ENCODE measurements at regions not wholly inside any gene's neighbourhood (a gene's known extent, or its start where the extent isn't known, plus 50 kb on each side); places are given as distances from the start of the nearest gene placed in this dataset.

DNA sequence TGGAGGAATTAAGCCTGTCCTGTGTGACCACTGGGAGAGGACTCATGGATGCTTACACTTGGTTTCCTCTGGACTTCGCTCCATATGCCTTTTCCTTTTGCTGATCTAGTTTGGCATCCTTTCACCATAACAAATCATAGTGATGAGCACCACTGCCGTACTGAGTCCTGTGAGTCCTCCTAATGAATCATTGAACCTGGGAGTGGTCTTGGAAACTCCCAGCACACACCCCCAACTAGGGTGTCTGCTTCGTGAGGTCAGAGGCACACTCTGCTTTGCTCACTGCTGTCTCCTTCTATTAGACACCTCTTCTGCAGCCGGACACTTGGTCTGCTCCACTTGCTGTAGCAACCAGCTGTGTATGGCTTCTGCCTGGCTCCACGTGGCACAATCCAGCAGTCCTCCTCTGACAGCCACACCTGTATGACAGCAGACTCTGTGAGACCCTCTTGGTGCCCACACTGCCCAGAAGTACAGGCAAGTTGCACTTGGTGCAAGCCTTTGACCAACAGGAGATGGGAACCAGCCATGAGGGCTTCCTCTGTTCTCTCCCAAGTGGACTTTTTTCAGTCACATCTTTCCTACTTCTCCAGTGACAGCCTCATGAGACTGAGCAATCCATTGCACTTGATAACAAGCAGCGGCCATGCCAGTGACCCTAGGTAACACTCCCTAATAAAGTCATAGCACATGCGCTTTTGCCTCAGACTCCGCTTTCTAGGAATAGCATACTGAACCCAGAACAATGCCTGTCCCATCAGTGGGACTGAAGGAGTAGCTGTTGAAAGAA is 65.0 kb upstream of the HMGXB4 start (continued):
- TF ChIP-seq, protein P1, sequence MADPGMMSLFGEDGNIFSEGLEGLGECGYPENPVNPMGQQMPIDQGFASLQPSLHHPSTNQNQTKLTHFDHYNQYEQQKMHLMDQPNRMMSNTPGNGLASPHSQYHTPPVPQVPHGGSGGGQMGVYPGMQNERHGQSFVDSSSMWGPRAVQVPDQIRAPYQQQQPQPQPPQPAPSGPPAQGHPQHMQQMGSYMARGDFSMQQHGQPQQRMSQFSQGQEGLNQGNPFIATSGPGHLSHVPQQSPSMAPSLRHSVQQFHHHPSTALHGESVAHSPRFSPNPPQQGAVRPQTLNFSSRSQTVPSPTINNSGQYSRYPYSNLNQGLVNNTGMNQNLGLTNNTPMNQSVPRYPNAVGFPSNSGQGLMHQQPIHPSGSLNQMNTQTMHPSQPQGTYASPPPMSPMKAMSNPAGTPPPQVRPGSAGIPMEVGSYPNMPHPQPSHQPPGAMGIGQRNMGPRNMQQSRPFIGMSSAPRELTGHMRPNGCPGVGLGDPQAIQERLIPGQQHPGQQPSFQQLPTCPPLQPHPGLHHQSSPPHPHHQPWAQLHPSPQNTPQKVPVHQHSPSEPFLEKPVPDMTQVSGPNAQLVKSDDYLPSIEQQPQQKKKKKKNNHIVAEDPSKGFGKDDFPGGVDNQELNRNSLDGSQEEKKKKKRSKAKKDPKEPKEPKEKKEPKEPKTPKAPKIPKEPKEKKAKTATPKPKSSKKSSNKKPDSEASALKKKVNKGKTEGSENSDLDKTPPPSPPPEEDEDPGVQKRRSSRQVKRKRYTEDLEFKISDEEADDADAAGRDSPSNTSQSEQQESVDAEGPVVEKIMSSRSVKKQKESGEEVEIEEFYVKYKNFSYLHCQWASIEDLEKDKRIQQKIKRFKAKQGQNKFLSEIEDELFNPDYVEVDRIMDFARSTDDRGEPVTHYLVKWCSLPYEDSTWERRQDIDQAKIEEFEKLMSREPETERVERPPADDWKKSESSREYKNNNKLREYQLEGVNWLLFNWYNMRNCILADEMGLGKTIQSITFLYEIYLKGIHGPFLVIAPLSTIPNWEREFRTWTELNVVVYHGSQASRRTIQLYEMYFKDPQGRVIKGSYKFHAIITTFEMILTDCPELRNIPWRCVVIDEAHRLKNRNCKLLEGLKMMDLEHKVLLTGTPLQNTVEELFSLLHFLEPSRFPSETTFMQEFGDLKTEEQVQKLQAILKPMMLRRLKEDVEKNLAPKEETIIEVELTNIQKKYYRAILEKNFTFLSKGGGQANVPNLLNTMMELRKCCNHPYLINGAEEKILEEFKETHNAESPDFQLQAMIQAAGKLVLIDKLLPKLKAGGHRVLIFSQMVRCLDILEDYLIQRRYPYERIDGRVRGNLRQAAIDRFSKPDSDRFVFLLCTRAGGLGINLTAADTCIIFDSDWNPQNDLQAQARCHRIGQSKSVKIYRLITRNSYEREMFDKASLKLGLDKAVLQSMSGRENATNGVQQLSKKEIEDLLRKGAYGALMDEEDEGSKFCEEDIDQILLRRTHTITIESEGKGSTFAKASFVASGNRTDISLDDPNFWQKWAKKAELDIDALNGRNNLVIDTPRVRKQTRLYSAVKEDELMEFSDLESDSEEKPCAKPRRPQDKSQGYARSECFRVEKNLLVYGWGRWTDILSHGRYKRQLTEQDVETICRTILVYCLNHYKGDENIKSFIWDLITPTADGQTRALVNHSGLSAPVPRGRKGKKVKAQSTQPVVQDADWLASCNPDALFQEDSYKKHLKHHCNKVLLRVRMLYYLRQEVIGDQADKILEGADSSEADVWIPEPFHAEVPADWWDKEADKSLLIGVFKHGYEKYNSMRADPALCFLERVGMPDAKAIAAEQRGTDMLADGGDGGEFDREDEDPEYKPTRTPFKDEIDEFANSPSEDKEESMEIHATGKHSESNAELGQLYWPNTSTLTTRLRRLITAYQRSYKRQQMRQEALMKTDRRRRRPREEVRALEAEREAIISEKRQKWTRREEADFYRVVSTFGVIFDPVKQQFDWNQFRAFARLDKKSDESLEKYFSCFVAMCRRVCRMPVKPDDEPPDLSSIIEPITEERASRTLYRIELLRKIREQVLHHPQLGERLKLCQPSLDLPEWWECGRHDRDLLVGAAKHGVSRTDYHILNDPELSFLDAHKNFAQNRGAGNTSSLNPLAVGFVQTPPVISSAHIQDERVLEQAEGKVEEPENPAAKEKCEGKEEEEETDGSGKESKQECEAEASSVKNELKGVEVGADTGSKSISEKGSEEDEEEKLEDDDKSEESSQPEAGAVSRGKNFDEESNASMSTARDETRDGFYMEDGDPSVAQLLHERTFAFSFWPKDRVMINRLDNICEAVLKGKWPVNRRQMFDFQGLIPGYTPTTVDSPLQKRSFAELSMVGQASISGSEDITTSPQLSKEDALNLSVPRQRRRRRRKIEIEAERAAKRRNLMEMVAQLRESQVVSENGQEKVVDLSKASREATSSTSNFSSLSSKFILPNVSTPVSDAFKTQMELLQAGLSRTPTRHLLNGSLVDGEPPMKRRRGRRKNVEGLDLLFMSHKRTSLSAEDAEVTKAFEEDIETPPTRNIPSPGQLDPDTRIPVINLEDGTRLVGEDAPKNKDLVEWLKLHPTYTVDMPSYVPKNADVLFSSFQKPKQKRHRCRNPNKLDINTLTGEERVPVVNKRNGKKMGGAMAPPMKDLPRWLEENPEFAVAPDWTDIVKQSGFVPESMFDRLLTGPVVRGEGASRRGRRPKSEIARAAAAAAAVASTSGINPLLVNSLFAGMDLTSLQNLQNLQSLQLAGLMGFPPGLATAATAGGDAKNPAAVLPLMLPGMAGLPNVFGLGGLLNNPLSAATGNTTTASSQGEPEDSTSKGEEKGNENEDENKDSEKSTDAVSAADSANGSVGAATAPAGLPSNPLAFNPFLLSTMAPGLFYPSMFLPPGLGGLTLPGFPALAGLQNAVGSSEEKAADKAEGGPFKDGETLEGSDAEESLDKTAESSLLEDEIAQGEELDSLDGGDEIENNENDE (IDR thresholded peaks at IDR 0.05; ENCODE audit: insufficient replicate concordance, low read length): no peak
- no peak for TF ChIP-seq TAF7 (optimal IDR thresholded peaks at IDR 0.05; ENCODE audit: borderline replicate concordance, low read depth, low read length)
- no peak for TF ChIP-seq SRF (IDR thresholded peaks at IDR 0.05; ENCODE audit: low read depth, low read length)
- TF ChIP-seq, protein P2, sequence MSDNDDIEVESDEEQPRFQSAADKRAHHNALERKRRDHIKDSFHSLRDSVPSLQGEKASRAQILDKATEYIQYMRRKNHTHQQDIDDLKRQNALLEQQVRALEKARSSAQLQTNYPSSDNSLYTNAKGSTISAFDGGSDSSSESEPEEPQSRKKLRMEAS (IDR thresholded peaks at IDR 0.05): no peak
- TF ChIP-seq MAFK (IDR thresholded peaks at IDR 0.05; ENCODE audit: low read depth, low read length): no peak
- TF ChIP-seq GABPA (IDR thresholded peaks at IDR 0.05; ENCODE audit: borderline replicate concordance, insufficient read depth, low read length): no peak
- TF ChIP-seq BRCA1 (IDR thresholded peaks at IDR 0.05; ENCODE audit: low read depth, low read length): no peak
- no peak for TF ChIP-seq GTF2F1 (IDR thresholded peaks at IDR 0.05; ENCODE audit: borderline replicate concordance, low read depth, low read length)
- no peak for TF ChIP-seq NRF1 (IDR thresholded peaks at IDR 0.05; ENCODE audit: low read depth, low read length)
- TF ChIP-seq, protein P3, sequence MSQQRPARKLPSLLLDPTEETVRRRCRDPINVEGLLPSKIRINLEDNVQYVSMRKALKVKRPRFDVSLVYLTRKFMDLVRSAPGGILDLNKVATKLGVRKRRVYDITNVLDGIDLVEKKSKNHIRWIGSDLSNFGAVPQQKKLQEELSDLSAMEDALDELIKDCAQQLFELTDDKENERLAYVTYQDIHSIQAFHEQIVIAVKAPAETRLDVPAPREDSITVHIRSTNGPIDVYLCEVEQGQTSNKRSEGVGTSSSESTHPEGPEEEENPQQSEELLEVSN (IDR thresholded peaks at IDR 0.05): no peak

Data from H1 (cell line).